Uterus (tissue), 2 donors: ENCODE measurements at regions not wholly inside any gene's neighbourhood (a gene's known extent, or its start where the extent isn't known, plus 50 kb on each side); places are given as distances from the start of the nearest gene placed in this dataset.

Experiments
- CTCF ChIP-seq, 4 experiments: fragments of 200-600 bp in 2 of 4; fragments of 450-650 bp in 2 of 4; sonication (generic) in 2 of 4; IDR thresholded peaks; one replicate each; pipeline ENCODE4 v1.5.1; 2016 to 2019; ENCODE audit warnings: antibody characterized with exemption in 4 of 4, mild to moderate bottlenecking in 2 of 4, moderate library complexity in 1 of 4
- POLR2A ChIP-seq, 2 donors: fragments of 450-650 bp; IDR thresholded peaks; one replicate each; pipeline ENCODE4 v1.6.1; 2016; ENCODE audit warnings: antibody characterized with exemption in 2 of 2, mild to moderate bottlenecking in 1 of 2, moderate library complexity in 1 of 2

- no peak for TF ChIP-seq CTCF (IDR thresholded peaks at IDR 0.05)
- no peak for TF ChIP-seq POLR2A (IDR thresholded peaks at IDR 0.05)
Observed at GRCh38 chrX:104324461-104325212, 69.9 kb upstream of the ESX1 start.
